Adrenal gland (tissue), 9 donors: ENCODE measurements at regions not wholly inside any gene's neighbourhood (a gene's known extent, or its start where the extent isn't known, plus 50 kb on each side); places are given as distances from the start of the nearest gene placed in this dataset.

Source experiments
- DNase-seq, 7 donors: peaks; one replicate each; pipeline ENCODE4 v3.0.0-alpha.2; 2019 to 2020
- H3K27ac ChIP-seq, 5 donors: fragments of 200-600 bp; sonication (generic) in 4 of 5; 1 replicate in 3 of 5; 2 replicates in 2 of 5; pipeline versions ENCODE4 v1.5.1 to v1.8.0; 2016 to 2020; ENCODE audit warnings: mild to moderate bottlenecking in 1 of 5
- H3K27me3 ChIP-seq: fragments of 200-600 bp; 2 replicates; pipeline ENCODE4 v1.8.0; 2021
- H3K36me3 ChIP-seq, 2 donors: fragments of 200-600 bp; replicated peaks in 1 of 2; 1 replicate in 1 of 2; 2 replicates in 1 of 2; pipeline versions ENCODE4 v1.5.1 to v1.8.0; 2018 to 2022
- H3K4me1 ChIP-seq, 2 donors: fragments of 200-600 bp; replicated peaks in 1 of 2; 1 replicate in 1 of 2; 2 replicates in 1 of 2; pipeline versions ENCODE4 v1.5.1 to v1.8.0; 2018 to 2021
- H3K4me3 ChIP-seq, 4 donors: fragments of 200-600 bp; sonication (generic) in 3 of 4; one replicate each; pipeline ENCODE4 v1.5.1; 2016 to 2018
- H3K9me3 ChIP-seq, 3 donors: fragments of 200-600 bp; sonication (generic) in 1 of 3; replicated peaks in 1 of 3; 1 replicate in 2 of 3; 2 replicates in 1 of 3; pipeline versions ENCODE4 v1.5.1 to v1.8.0; 2016 to 2021
- POLR2A ChIP-seq, 2 donors: fragments of 450-650 bp; IDR thresholded peaks; one replicate each; pipeline ENCODE4 v1.6.1; 2017; ENCODE audit warnings: antibody characterized with exemption in 2 of 2, mild to moderate bottlenecking in 2 of 2, moderate library complexity in 1 of 2
- WGBS, 4 donors: extraction: QIAGEN DNeasy Blood & Tissue Kit in 2 of 4; methylation state at CpG; one replicate each; pipeline versions ENCODE4 v1.1.5 to v1.1.7; 2013 to 2017; 5-methylcytosine and 5-hydroxymethylcytosine counted together
- intact Hi-C, 2 donors: fragments of 100-400 bp; cut with DNase I; formaldehyde crosslinking; loops; one replicate each; pipeline versions ENCODE4 v1.14.1 to v1.15.0; 2022 to 2023
- TF ChIP-seq, protein P1 (sequence below), 6 experiments: fragments of 450-650 bp in 4 of 6; fragments of 200-600 bp in 2 of 6; sonication (generic) in 1 of 6; IDR thresholded peaks; 1 replicate in 5 of 6; 2 replicates in 1 of 6; pipeline versions ENCODE4 v1.5.1 to v1.8.0; 2016 to 2021; ENCODE audit warnings: antibody characterized with exemption in 6 of 6, mild to moderate bottlenecking in 2 of 6, moderate library complexity in 1 of 6
- donor health status: healthy with polysubstance abuse.
- donor health status: Bipolar disorder and iron deficiency.
- donor health status: DM: yes; HTN: yes; CAD: no.
- donor health status: DM: no; HTN: no; CAD: no.
- donor health status: DM: no; HTN: no; CAD: no.

DNA sequence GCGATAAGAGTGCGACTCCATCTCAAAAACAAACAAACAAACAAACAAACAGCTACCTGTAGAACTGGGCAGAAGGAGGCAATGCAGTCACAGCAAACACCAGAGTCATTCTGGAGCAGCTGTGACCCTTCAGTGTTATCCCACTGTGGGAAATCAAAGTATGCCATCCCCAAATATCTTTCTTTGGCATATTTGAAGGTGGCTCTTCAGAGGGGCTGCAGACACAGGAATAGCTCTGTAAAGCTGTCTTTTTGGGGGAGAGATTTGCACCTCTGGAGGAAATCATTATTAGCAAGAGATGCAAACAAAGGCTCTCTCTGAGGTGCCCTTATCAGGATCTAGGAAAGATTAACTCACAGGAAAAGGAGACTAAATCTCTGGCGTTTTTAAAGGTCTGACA, 98.5 kb upstream of the XPO1 start:
- peaks cover 0 to 7% of the 10 kb centered on the region in 2 donors for H3K4me1 ChIP-seq
- no peaks in the 10 kb centered on the region for H3K9me3 ChIP-seq
- intact Hi-C loops = no loop called here
- no peak for TF ChIP-seq POLR2A (IDR thresholded peaks at IDR 0.05)
- TF ChIP-seq, protein P1, sequence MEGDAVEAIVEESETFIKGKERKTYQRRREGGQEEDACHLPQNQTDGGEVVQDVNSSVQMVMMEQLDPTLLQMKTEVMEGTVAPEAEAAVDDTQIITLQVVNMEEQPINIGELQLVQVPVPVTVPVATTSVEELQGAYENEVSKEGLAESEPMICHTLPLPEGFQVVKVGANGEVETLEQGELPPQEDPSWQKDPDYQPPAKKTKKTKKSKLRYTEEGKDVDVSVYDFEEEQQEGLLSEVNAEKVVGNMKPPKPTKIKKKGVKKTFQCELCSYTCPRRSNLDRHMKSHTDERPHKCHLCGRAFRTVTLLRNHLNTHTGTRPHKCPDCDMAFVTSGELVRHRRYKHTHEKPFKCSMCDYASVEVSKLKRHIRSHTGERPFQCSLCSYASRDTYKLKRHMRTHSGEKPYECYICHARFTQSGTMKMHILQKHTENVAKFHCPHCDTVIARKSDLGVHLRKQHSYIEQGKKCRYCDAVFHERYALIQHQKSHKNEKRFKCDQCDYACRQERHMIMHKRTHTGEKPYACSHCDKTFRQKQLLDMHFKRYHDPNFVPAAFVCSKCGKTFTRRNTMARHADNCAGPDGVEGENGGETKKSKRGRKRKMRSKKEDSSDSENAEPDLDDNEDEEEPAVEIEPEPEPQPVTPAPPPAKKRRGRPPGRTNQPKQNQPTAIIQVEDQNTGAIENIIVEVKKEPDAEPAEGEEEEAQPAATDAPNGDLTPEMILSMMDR (IDR thresholded peaks at IDR 0.05) = no peak
- H3K4me3 ChIP-seq = no peak overlapping the region
- no peaks in the 10 kb centered on the region for H3K27me3 ChIP-seq
- 65 to 74% (median 70%) methylated on average over 3 of the region's 3 CpGs for WGBS, 4 donors
- H3K27ac ChIP-seq = no peak overlapping the region
- no peaks in the 10 kb centered on the region for H3K36me3 ChIP-seq
- no peak for DNase-seq

DNA sequence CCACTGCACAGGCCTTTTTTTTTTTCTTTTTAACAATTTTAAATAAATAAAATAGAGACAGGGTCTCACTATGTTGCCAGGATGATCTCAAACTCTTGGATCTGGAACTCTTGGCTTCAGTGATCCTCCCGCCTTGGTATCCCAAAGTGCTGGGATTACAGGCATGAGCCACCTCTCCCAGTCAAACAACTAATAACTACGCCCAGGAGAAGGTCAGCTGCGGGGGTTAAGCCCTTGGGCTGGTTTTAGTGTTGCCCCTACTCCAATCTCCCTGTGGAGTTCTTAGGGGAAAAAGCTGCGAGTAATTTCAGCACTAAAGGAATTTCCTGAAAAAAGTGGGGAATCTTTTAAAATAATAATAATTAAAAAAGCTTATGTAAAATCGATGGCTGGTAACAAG, 96.4 kb upstream of the XPO1 start:
- H3K27ac ChIP-seq = no peak overlapping the region
- DNase-seq = no peak
- no peaks in the 10 kb centered on the region for H3K36me3 ChIP-seq
- no peaks in the 10 kb centered on the region for H3K9me3 ChIP-seq
- WGBS, 4 donors = 87 to 91% (median 89%) methylated on average over 5 of the region's 5 CpGs
- H3K4me1 ChIP-seq = peaks cover 0 to 7% of the 10 kb centered on the region in 2 donors
- intact Hi-C loops = no loop called here
- H3K4me3 ChIP-seq = no peak overlapping the region
- TF ChIP-seq POLR2A (IDR thresholded peaks at IDR 0.05) = no peak
- TF ChIP-seq, protein P1 (IDR thresholded peaks at IDR 0.05) = no peak
- H3K27me3 ChIP-seq = no peaks in the 10 kb centered on the region

DNA sequence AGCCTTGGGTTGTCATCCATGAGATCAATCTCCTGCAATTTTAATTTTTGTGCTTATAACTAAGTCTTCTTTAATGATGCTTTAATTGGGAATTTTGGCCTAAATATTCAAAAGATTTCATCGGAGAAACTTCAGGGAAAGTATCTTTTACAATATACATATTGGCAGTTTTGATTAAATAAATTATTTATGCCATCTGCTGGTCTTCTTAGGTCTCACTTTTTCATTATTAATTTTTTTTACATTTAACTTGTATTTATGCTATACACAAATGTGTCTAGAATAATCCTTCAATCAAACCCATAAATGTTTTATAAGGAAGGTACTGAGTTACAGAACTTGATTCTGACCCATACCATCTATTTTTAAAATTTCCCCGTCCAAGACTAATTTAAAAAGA, 95.1 kb upstream of the XPO1 start:
- no peak for TF ChIP-seq POLR2A (IDR thresholded peaks at IDR 0.05)
- TF ChIP-seq, protein P1 (IDR thresholded peaks at IDR 0.05) = no peak
- no peak overlapping the region for H3K27ac ChIP-seq
- peaks cover 0 to 7% of the 10 kb centered on the region in 2 donors for H3K4me1 ChIP-seq
- H3K27me3 ChIP-seq = no peaks in the 10 kb centered on the region
- intact Hi-C loops = no loop called here
- no peak overlapping the region for H3K4me3 ChIP-seq
- no peaks in the 10 kb centered on the region for H3K36me3 ChIP-seq
- 86 to 88% (median 86%) methylated on average over 2 of the region's 2 CpGs for whole genome bisulfite sequencing, 4 donors
- no peak for DNase-seq
- H3K9me3 ChIP-seq = no peaks in the 10 kb centered on the region

DNA sequence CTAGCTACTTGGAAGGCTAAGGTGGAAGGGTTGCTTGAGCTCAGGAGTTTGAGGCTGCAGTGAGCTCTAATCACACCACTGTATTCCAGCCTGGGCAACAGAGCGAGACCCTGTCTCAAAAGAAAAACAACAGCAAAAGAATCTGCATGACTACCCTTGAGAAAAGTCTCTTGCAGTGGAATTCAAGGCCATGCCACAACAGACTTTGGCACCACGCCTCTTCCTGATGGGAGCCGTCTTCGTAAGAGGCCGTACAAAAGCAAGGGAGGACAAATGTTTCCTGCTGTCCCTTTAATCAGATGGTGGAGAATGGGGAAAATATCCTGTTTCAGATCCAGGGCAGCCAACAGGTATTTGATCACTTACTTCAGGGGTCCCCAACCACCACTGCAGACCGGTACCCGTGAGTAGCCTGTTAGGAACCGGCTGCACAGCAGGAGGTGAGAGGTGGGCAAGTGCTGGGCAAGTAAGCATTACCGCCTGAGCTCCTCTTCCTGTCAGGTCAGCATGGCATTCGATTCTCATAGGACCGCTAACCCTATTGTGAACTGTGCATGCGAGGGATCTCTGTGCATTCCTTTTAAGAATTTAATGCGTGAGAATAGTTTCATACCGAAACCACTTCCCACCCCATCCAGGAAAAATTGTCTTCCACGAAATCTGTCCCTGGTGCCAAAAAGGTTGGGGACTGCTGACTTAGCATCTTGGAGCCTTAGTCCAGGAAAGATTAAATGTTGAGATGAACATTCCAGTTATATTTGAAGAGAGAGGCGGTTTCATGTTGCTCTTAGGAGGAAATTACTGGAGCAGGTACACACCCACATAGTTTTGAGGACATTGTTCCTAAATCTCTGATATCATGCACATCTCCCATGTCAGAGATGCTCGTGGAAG, 94.4 kb upstream of the XPO1 start:
- no peak for TF ChIP-seq POLR2A (IDR thresholded peaks at IDR 0.05)
- TF ChIP-seq, protein P1 (IDR thresholded peaks at IDR 0.05) = no peak
- Histone ChIP-seq H3K36me3 (no peaks in the 10 kb centered on the region), H3K27me3 (no peaks in the 10 kb centered on the region), H3K4me1 (peaks cover 0 to 7% of the 10 kb centered on the region in 2 donors), H3K9me3 (no peaks in the 10 kb centered on the region), H3K27ac (no peak overlapping the region), H3K4me3 (peak overlapping the region in 1 of 4 donors; percentile 6)
- intact Hi-C loops = no loop called here
- peak in 6 of 7 donors; percentile 20 to 53 (median 44) for DNase-seq
- 61 to 74% (median 66%) methylated on average over 14 to 17 of the region's 17 CpGs for WGBS, 4 donors
